NCI-H1417 (cell line): ENCODE measurements at regions not wholly inside any gene's neighbourhood (a gene's known extent, or its start where the extent isn't known, plus 50 kb on each side); places are given as distances from the start of the nearest gene placed in this dataset.
"Not testable (repeated sequence)": the region's sequence is repeated elsewhere in the genome, so short reads cannot be mapped to it uniquely, and the experiment has no call there.

Source experiments
- DNase-seq, 3 experiments: peaks; one replicate each; lab custom pipeline; 2025; lab: John Stamatoyannopoulos, UW

- DNase-seq, result no peak
Observed at GRCh38 chr5:33072296-33072695, 361.2 kb downstream of the NPR3 start.

GRCh38 chr5:33072726-33073125, 361.6 kb downstream of the NPR3 start:
- no peak for DNase-seq

- DNase-seq, result no peak
Observed at GRCh38 chr5:33073881-33074327, 362.8 kb downstream of the NPR3 start.

GRCh38 chr5:33074548-33074947, 363.4 kb downstream of the NPR3 start:
- DNase-seq, result no peak

- DNase-seq, result no peak
Observed at GRCh38 chr5:33075731-33076130, 364.6 kb downstream of the NPR3 start.

GRCh38 chr5:33079548-33079947, 361.2 kb upstream of the TARS1 start:
- no peak for DNase-seq

- no peak for DNase-seq
Observed at GRCh38 chr5:33080287-33080686, 360.5 kb upstream of the TARS1 start.

GRCh38 chr5:33088176-33088575, 352.6 kb upstream of the TARS1 start:
- no peak for DNase-seq

GRCh38 chr5:33091571-33092363, 349.0 kb upstream of the TARS1 start:
- DNase-seq, result no peak

- DNase-seq, result no peak
Observed at GRCh38 chr5:33092719-33093118, 348.0 kb upstream of the TARS1 start.

GRCh38 chr5:33102551-33102950, 338.2 kb upstream of the TARS1 start:
- no peak for DNase-seq

GRCh38 chr5:33105521-33105941, 335.2 kb upstream of the TARS1 start:
- no peak for DNase-seq

- not testable (repeated sequence) for DNase-seq
Observed at GRCh38 chr5:33110496-33110895, 330.3 kb upstream of the TARS1 start.

GRCh38 chr5:33114361-33114760, 326.4 kb upstream of the TARS1 start:
- no peak for DNase-seq

- DNase-seq, result no peak
Observed at GRCh38 chr5:33115467-33115866, 325.3 kb upstream of the TARS1 start.

- DNase-seq, result no peak
Observed at GRCh38 chr5:33118761-33119415, 321.9 kb upstream of the TARS1 start.

GRCh38 chr5:33120671-33121070, 320.1 kb upstream of the TARS1 start:
- no peak for DNase-seq

GRCh38 chr5:33129309-33129708, 311.5 kb upstream of the TARS1 start:
- no peak for DNase-seq

GRCh38 chr5:33136785-33137184, 304.0 kb upstream of the TARS1 start:
- DNase-seq, result no peak

GRCh38 chr5:33138145-33138544, 302.6 kb upstream of the TARS1 start:
- not testable (repeated sequence) for DNase-seq

GRCh38 chr5:33143405-33144123, 297.2 kb upstream of the TARS1 start:
- DNase-seq, result no peak

- DNase-seq, result no peak
Observed at GRCh38 chr5:33146881-33147280, 293.9 kb upstream of the TARS1 start.

GRCh38 chr5:33148076-33148513, 292.7 kb upstream of the TARS1 start:
- no peak for DNase-seq
